ENCODE measurements at regions not wholly inside any gene's neighbourhood (a gene's known extent, or its start where the extent isn't known, plus 50 kb on each side); places are given as distances from the start of the nearest gene placed in this dataset.

DNA sequence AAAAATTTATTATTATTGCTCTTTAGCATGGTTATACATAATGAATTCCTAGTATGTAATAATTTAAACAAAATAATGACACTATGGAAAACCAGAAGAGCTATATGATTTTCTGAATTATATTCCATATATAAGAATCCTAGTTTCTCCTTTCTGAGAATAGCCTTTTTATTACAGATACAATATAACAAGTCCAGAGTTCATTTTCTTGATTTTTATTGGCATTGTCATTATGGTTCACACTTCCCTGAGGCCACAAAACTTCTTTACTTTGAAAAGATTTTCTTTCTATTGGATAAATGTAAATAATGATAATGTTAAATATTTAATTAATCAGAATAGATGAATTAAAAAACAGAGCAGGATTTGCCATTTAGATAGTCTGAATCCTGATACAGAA, 362.3 kb upstream of the BCHE start:
- Histone ChIP-seq H3K36me3 (ENCODE audit: control insufficient read depth in 1 of 2, insufficient read depth in 2 of 2, low read length in 2 of 2) (no peaks in the 10 kb centered on the region), H3K4me3 (ENCODE audit: low read depth in 1 of 2, low read length in 2 of 2) (no peak overlapping the region), H3K9me3 (ENCODE audit: control insufficient read depth in 1 of 2, low read length in 2 of 2) (no peaks in the 10 kb centered on the region), H3K27ac (ENCODE audit: low read length) (no peak overlapping the region), H3K27me3 (ENCODE audit: low read depth, low read length) (no peaks in the 10 kb centered on the region), H3K4me1 (ENCODE audit: control insufficient read depth in 1 of 2, insufficient read depth in 2 of 2, low read length in 2 of 2) (no peaks in the 10 kb centered on the region)

DNA sequence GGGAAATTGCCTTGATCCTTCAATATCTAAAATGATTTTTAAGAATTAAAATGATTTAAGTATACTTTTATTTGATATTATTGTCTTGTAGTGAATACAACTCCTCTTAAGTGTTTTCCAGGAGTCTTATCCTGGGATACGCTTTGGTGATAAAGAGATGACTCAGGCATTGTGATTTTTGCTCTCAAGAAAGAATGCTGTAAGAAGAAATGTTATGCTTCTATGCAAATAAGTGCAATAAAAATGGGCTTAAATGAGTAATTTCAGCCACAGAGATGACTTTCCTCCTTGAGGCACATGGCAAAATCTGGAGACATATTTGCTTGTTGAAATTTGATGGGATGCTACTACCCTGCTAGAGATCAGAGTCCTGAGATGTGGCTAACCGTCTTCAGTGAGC, 358.6 kb upstream of the BCHE start:
- no peaks in the 10 kb centered on the region for H3K4me1 ChIP-seq (ENCODE audit: control insufficient read depth in 1 of 2, insufficient read depth in 2 of 2, low read length in 2 of 2)
- H3K9me3 ChIP-seq (ENCODE audit: control insufficient read depth in 1 of 2, low read length in 2 of 2) = no peaks in the 10 kb centered on the region
- H3K36me3 ChIP-seq (ENCODE audit: control insufficient read depth in 1 of 2, insufficient read depth in 2 of 2, low read length in 2 of 2) = no peaks in the 10 kb centered on the region
- H3K27ac ChIP-seq (ENCODE audit: low read length) = no peak overlapping the region
- no peak overlapping the region for H3K4me3 ChIP-seq (ENCODE audit: low read depth in 1 of 2, low read length in 2 of 2)
- no peaks in the 10 kb centered on the region for H3K27me3 ChIP-seq (ENCODE audit: low read depth, low read length)

DNA sequence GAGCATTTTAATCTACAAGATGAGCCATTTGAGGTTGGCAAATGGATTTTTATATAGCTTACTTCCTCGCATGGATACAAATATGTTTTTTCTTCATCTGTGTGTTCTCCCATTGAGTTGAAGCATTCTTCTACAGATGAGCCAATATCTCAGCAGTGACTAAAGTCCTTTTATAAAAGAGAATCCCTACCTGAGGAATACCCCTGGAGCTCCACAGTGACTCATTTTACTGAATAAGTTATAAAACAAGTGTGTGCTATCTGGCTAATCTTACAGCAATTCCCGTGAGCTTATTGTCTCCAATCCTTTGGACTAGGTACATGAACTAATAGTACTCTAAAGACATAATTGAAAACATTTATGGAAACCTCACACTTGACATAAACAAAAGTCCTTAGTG, 354.2 kb upstream of the BCHE start:
- no peaks in the 10 kb centered on the region for H3K9me3 ChIP-seq (ENCODE audit: control insufficient read depth in 1 of 2, low read length in 2 of 2)
- H3K27me3 ChIP-seq (ENCODE audit: low read depth, low read length) = no peaks in the 10 kb centered on the region
- H3K4me3 ChIP-seq (ENCODE audit: low read depth in 1 of 2, low read length in 2 of 2) = no peak overlapping the region
- H3K4me1 ChIP-seq (ENCODE audit: control insufficient read depth in 1 of 2, insufficient read depth in 2 of 2, low read length in 2 of 2) = no peaks in the 10 kb centered on the region
- H3K27ac ChIP-seq (ENCODE audit: low read length) = no peak overlapping the region
- no peaks in the 10 kb centered on the region for H3K36me3 ChIP-seq (ENCODE audit: control insufficient read depth in 1 of 2, insufficient read depth in 2 of 2, low read length in 2 of 2)

- H3K36me3 ChIP-seq (ENCODE audit: control insufficient read depth in 1 of 2, insufficient read depth in 2 of 2, low read length in 2 of 2) = no peaks in the 10 kb centered on the region
- no peak overlapping the region for H3K4me3 ChIP-seq (ENCODE audit: low read depth in 1 of 2, low read length in 2 of 2)
- no peak overlapping the region for H3K27ac ChIP-seq (ENCODE audit: low read length)
Measured at GRCh38 chr3:166190360-166190759, 353.1 kb upstream of the BCHE start.

GRCh38 chr3:166187237-166187636, 350.0 kb upstream of the BCHE start:
- H3K36me3 ChIP-seq (ENCODE audit: control insufficient read depth in 1 of 2, insufficient read depth in 2 of 2, low read length in 2 of 2) = no peaks in the 10 kb centered on the region
- H3K27ac ChIP-seq (ENCODE audit: low read length) = no peak overlapping the region
- H3K9me3 ChIP-seq (ENCODE audit: control insufficient read depth in 1 of 2, low read length in 2 of 2) = no peaks in the 10 kb centered on the region
- no peaks in the 10 kb centered on the region for H3K4me1 ChIP-seq (ENCODE audit: control insufficient read depth in 1 of 2, insufficient read depth in 2 of 2, low read length in 2 of 2)
- H3K27me3 ChIP-seq (ENCODE audit: low read depth, low read length) = no peaks in the 10 kb centered on the region
- no peak overlapping the region for H3K4me3 ChIP-seq (ENCODE audit: low read depth in 1 of 2, low read length in 2 of 2)

More at GRCh38 chr3:166190360-166190759, 353.1 kb upstream of the BCHE start:
- Histone ChIP-seq H3K4me1 (ENCODE audit: control insufficient read depth in 1 of 2, insufficient read depth in 2 of 2, low read length in 2 of 2) (no peaks in the 10 kb centered on the region), H3K9me3 (ENCODE audit: control insufficient read depth in 1 of 2, low read length in 2 of 2) (no peaks in the 10 kb centered on the region), H3K27me3 (ENCODE audit: low read depth, low read length) (no peaks in the 10 kb centered on the region)

DNA sequence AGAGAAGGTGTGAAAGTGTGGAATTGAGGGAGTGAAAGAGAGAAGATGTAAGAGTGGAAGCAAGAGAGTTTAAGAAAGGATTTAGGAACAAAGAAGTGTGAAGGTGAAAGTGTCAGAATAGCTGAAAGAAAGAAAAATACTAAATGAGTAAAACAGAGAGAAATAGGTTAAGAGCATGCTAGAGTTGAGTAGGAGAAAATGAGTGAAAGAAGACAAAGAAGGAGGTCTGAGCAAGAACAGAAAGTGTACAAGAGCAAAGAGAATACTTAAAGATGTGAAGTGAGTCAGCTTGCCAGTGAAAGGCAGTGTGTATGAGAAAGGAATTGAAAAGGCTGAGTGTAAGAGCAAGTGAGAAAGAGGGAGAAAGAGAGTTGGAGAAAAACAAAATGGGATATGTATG, 348.8 kb upstream of the BCHE start:
- no peak overlapping the region for H3K27ac ChIP-seq (ENCODE audit: low read length)
- H3K36me3 ChIP-seq (ENCODE audit: control insufficient read depth in 1 of 2, insufficient read depth in 2 of 2, low read length in 2 of 2) = no peaks in the 10 kb centered on the region
- no peaks in the 10 kb centered on the region for H3K27me3 ChIP-seq (ENCODE audit: low read depth, low read length)
- no peaks in the 10 kb centered on the region for H3K4me1 ChIP-seq (ENCODE audit: control insufficient read depth in 1 of 2, insufficient read depth in 2 of 2, low read length in 2 of 2)
- no peaks in the 10 kb centered on the region for H3K9me3 ChIP-seq (ENCODE audit: control insufficient read depth in 1 of 2, low read length in 2 of 2)
- no peak overlapping the region for H3K4me3 ChIP-seq (ENCODE audit: low read depth in 1 of 2, low read length in 2 of 2)

- Histone ChIP-seq H3K4me1 (ENCODE audit: control insufficient read depth in 1 of 2, insufficient read depth in 2 of 2, low read length in 2 of 2) (no peaks in the 10 kb centered on the region), H3K27me3 (ENCODE audit: low read depth, low read length) (no peaks in the 10 kb centered on the region)
Measured at GRCh38 chr3:166177130-166177529, 339.9 kb upstream of the BCHE start.

DNA sequence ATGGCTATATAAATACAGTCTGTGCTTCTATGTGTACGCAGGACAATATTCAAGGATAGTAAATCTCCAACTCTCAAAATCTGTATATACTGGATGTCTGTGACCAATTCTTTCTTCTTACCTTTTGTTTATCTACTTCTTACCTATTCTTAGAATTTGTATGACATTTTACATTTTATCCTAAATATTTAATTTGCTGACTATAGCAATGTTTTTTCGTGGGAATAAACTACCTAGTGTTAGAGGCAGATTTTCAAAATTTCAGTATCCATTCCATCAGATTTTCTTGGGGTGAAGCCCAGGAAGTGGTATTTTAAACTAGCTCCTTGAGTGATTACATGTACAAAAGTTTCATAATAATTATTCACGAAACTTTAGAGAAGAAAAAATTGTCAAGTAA, 334.5 kb upstream of the BCHE start:
- no peaks in the 10 kb centered on the region for H3K9me3 ChIP-seq (ENCODE audit: control insufficient read depth in 1 of 2, low read length in 2 of 2)
- H3K27ac ChIP-seq (ENCODE audit: low read length) = no peak overlapping the region
- no peaks in the 10 kb centered on the region for H3K36me3 ChIP-seq (ENCODE audit: control insufficient read depth in 1 of 2, insufficient read depth in 2 of 2, low read length in 2 of 2)
- no peaks in the 10 kb centered on the region for H3K27me3 ChIP-seq (ENCODE audit: low read depth, low read length)
- H3K4me1 ChIP-seq (ENCODE audit: control insufficient read depth in 1 of 2, insufficient read depth in 2 of 2, low read length in 2 of 2) = no peaks in the 10 kb centered on the region
- H3K4me3 ChIP-seq (ENCODE audit: low read depth in 1 of 2, low read length in 2 of 2) = no peak overlapping the region

More at GRCh38 chr3:166177130-166177529, 339.9 kb upstream of the BCHE start:
- H3K27ac ChIP-seq (ENCODE audit: low read length) = no peak overlapping the region
- H3K4me3 ChIP-seq (ENCODE audit: low read depth in 1 of 2, low read length in 2 of 2) = no peak overlapping the region
- no peaks in the 10 kb centered on the region for H3K9me3 ChIP-seq (ENCODE audit: control insufficient read depth in 1 of 2, low read length in 2 of 2)
- H3K36me3 ChIP-seq (ENCODE audit: control insufficient read depth in 1 of 2, insufficient read depth in 2 of 2, low read length in 2 of 2) = no peaks in the 10 kb centered on the region

DNA sequence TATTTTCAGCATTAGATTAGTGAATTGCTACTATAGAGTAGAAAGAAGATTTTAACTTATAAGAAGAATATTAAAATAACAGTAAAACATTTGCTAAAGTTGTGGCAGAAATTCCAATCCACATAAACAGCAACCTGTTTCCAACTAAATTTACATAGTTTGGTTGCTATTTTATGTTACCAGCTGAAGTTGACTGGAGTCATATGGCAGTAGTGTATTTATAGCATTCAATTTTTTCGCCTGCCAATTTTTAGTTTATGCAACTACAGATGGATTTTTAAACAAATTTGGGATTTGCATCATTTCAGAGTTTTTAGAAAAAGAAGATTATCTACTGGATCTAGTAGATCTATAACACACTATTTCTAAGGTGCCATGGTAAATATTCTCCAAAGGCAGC, 332.5 kb upstream of the BCHE start:
- H3K27me3 ChIP-seq (ENCODE audit: low read depth, low read length) = no peaks in the 10 kb centered on the region
- no peak overlapping the region for H3K27ac ChIP-seq (ENCODE audit: low read length)
- H3K36me3 ChIP-seq (ENCODE audit: control insufficient read depth in 1 of 2, insufficient read depth in 2 of 2, low read length in 2 of 2) = no peaks in the 10 kb centered on the region
- no peaks in the 10 kb centered on the region for H3K4me1 ChIP-seq (ENCODE audit: control insufficient read depth in 1 of 2, insufficient read depth in 2 of 2, low read length in 2 of 2)
- H3K9me3 ChIP-seq (ENCODE audit: control insufficient read depth in 1 of 2, low read length in 2 of 2) = no peaks in the 10 kb centered on the region
- no peak overlapping the region for H3K4me3 ChIP-seq (ENCODE audit: low read depth in 1 of 2, low read length in 2 of 2)

DNA sequence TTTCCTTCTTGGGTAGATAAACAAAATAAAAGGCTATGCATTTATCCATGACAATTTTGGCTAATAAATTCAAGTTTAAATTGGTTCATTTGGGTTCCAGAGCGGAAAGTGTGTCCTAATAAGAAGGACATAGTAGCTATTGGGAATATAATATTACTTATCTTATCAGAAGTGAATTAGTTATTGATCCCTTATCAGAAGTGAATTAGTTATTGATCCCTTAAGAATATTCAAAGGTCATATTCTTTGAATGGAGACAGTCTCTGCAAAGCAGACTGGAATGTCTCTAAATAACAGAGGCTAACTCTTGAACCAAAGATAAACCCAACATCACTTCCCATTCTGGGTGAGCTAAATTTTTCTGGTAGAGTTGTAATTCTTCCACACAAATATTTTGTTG, 290.7 kb upstream of the BCHE start:
- Histone ChIP-seq H3K9me3 (ENCODE audit: control insufficient read depth in 1 of 2, low read length in 2 of 2) (no peaks in the 10 kb centered on the region), H3K4me3 (ENCODE audit: low read depth in 1 of 2, low read length in 2 of 2) (no peak overlapping the region), H3K27ac (ENCODE audit: low read length) (no peak overlapping the region), H3K4me1 (ENCODE audit: control insufficient read depth in 1 of 2, insufficient read depth in 2 of 2, low read length in 2 of 2) (no peaks in the 10 kb centered on the region), H3K27me3 (ENCODE audit: low read depth, low read length) (no peaks in the 10 kb centered on the region), H3K36me3 (ENCODE audit: control insufficient read depth in 1 of 2, insufficient read depth in 2 of 2, low read length in 2 of 2) (no peaks in the 10 kb centered on the region)

GRCh38 chr3:166125179-166125578, 288.0 kb upstream of the BCHE start:
- H3K4me1 ChIP-seq (ENCODE audit: control insufficient read depth in 1 of 2, insufficient read depth in 2 of 2, low read length in 2 of 2) = no peaks in the 10 kb centered on the region
- no peak overlapping the region for H3K4me3 ChIP-seq (ENCODE audit: low read depth in 1 of 2, low read length in 2 of 2)

DNA sequence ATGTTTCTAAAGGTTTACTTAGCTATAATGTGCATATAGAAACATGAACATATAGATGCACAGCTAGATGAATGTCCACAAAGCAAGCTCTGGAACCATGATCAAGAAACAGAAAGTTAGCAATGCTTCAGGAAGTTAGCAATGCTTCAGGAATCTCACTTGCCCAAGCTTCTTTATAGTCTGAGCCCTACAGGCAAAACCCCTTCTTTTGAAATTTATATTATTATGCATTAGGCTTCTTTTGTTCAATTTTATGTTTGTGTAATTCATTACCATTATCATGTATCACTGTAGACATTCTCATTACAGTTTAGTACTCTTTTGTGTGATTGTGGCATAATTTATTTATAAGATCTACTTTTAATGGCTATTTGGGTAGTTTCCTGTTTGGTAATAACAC, 286.4 kb upstream of the BCHE start:
- Histone ChIP-seq H3K36me3 (ENCODE audit: control insufficient read depth in 1 of 2, insufficient read depth in 2 of 2, low read length in 2 of 2) (no peaks in the 10 kb centered on the region), H3K27ac (ENCODE audit: low read length) (no peak overlapping the region), H3K4me1 (ENCODE audit: control insufficient read depth in 1 of 2, insufficient read depth in 2 of 2, low read length in 2 of 2) (no peaks in the 10 kb centered on the region), H3K27me3 (ENCODE audit: low read depth, low read length) (no peaks in the 10 kb centered on the region), H3K4me3 (ENCODE audit: low read depth in 1 of 2, low read length in 2 of 2) (no peak overlapping the region), H3K9me3 (ENCODE audit: control insufficient read depth in 1 of 2, low read length in 2 of 2) (no peaks in the 10 kb centered on the region)

More at GRCh38 chr3:166125179-166125578, 288.0 kb upstream of the BCHE start:
- no peaks in the 10 kb centered on the region for H3K36me3 ChIP-seq (ENCODE audit: control insufficient read depth in 1 of 2, insufficient read depth in 2 of 2, low read length in 2 of 2)
- no peaks in the 10 kb centered on the region for H3K27me3 ChIP-seq (ENCODE audit: low read depth, low read length)
- H3K9me3 ChIP-seq (ENCODE audit: control insufficient read depth in 1 of 2, low read length in 2 of 2) = no peaks in the 10 kb centered on the region
- no peak overlapping the region for H3K27ac ChIP-seq (ENCODE audit: low read length)

Measured in muscle layer of duodenum (tissue), 2 donors.